ENCODE measurements at regions not wholly inside any gene's neighbourhood (a gene's known extent, or its start where the extent isn't known, plus 50 kb on each side); places are given as distances from the start of the nearest gene placed in this dataset.
"Not testable (repeated sequence)": the region's sequence is repeated elsewhere in the genome, so short reads cannot be mapped to it uniquely, and the experiment has no call there.

DNA sequence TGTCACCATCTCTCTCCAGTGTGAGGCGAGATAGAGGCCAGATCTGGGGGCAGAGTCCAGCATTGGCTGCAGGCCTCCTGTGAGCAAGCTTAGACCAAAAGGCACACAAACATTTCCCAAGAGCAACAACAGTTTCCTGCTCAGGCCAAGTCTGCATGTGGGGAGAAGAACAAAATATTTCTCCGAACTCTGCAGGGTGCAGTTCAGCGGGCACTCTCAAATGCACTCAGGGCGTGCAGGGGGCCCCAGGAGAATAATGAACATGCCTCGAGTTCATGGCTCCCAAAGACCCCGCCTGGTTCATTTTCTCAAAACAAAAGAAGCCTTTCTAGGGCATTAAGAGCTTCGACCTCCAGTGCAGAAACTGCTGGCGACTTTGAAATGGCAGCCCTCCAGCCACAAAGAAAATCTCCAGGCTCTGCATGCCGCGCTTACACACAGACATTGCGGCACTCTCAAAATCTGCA, 57.8 kb upstream of the HELT start:
- DNase-seq, result no peak
- intact Hi-C loops (cut with DNase I), result no loop called here
- peaks cover 0 to 15% (median 0%) of the 10 kb centered on the region in 12 donors for H3K4me1 ChIP-seq
- H3K27me3 ChIP-seq, result no peaks in the 10 kb centered on the region
- H3K27ac ChIP-seq, result no peak overlapping the region
- H3K9me3 ChIP-seq, result no peaks in the 10 kb centered on the region
- TF ChIP-seq, protein P1, sequence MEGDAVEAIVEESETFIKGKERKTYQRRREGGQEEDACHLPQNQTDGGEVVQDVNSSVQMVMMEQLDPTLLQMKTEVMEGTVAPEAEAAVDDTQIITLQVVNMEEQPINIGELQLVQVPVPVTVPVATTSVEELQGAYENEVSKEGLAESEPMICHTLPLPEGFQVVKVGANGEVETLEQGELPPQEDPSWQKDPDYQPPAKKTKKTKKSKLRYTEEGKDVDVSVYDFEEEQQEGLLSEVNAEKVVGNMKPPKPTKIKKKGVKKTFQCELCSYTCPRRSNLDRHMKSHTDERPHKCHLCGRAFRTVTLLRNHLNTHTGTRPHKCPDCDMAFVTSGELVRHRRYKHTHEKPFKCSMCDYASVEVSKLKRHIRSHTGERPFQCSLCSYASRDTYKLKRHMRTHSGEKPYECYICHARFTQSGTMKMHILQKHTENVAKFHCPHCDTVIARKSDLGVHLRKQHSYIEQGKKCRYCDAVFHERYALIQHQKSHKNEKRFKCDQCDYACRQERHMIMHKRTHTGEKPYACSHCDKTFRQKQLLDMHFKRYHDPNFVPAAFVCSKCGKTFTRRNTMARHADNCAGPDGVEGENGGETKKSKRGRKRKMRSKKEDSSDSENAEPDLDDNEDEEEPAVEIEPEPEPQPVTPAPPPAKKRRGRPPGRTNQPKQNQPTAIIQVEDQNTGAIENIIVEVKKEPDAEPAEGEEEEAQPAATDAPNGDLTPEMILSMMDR (IDR thresholded peaks at IDR 0.05), result no peak
- TF ChIP-seq POLR2A (IDR thresholded peaks at IDR 0.05), result no peak
- no peak overlapping the region for H3K4me3 ChIP-seq
- WGBS, 4 donors, result 51 to 71% (median 60%) methylated on average over 11 of the region's 11 CpGs
- H3K36me3 ChIP-seq, result no peaks in the 10 kb centered on the region
- ATAC-seq, result peak in 1 of 4 donors; percentile 37

DNA sequence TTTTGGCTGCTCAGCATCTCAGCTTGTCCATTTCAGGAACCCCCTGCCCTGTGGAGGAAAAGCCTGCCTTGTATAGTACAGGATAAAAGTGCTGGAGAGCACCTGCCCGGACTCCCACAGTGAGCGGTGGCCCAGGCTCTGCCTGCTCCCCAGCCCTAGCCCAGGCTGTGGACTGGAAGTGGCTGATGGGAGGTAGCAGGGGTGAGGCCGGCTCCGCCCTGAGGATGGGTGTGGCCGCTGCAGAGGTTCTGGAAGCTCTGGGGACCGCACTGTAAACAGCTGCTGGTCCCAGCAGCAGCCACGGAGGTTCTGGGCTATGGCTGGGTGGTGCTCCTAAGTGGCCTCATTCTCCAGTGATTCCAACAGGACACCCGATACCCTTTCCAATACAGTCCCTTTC, 56.6 kb upstream of the HELT start:
- no peaks in the 10 kb centered on the region for H3K27me3 ChIP-seq
- DNase-seq (no peak), ATAC-seq (peak in 1 of 4 donors; percentile 12)
- H3K4me3 ChIP-seq, result no peak overlapping the region
- no peak overlapping the region for H3K27ac ChIP-seq
- intact Hi-C loops (cut with DNase I), result no loop called here
- 76 to 92% (median 80%) methylated on average over 8 of the region's 8 CpGs for WGBS, 4 donors
- H3K9me3 ChIP-seq, result no peaks in the 10 kb centered on the region
- H3K4me1 ChIP-seq, result peaks cover 0 to 15% (median 0%) of the 10 kb centered on the region in 12 donors
- TF ChIP-seq POLR2A (IDR thresholded peaks at IDR 0.05), result no peak
- TF ChIP-seq, protein P1 (IDR thresholded peaks at IDR 0.05), result no peak
- H3K36me3 ChIP-seq, result no peaks in the 10 kb centered on the region

DNA sequence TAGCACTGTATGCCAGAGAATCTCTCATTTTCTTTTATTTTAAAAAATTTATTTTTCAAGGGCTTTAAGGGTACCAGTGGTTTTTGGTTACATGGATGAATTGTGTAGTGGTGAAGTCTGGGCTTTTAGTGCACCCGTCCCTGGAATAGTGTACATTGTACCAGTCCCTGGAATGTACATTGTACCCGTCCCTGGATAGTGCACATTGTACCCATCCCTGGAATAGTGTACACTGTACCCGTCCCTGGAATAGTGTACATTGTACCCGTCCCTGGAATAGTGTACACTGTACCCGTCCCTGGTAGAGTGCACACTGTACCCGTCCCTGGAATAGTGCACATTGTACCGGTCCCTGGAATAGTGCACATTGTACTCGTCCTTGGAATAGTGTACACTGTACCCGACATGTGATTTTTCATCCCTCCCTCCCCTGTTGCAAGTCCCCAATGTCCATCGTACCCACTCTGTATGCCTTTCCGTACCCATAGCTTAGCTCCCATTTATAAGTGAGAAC, 56.1 kb upstream of the HELT start:
- intact Hi-C loops (cut with DNase I), result no loop called here
- 90 to 93% (median 91%) methylated on average over 10 to 11 of the region's 11 CpGs for WGBS, 4 donors
- DNase-seq, result no peak

DNA sequence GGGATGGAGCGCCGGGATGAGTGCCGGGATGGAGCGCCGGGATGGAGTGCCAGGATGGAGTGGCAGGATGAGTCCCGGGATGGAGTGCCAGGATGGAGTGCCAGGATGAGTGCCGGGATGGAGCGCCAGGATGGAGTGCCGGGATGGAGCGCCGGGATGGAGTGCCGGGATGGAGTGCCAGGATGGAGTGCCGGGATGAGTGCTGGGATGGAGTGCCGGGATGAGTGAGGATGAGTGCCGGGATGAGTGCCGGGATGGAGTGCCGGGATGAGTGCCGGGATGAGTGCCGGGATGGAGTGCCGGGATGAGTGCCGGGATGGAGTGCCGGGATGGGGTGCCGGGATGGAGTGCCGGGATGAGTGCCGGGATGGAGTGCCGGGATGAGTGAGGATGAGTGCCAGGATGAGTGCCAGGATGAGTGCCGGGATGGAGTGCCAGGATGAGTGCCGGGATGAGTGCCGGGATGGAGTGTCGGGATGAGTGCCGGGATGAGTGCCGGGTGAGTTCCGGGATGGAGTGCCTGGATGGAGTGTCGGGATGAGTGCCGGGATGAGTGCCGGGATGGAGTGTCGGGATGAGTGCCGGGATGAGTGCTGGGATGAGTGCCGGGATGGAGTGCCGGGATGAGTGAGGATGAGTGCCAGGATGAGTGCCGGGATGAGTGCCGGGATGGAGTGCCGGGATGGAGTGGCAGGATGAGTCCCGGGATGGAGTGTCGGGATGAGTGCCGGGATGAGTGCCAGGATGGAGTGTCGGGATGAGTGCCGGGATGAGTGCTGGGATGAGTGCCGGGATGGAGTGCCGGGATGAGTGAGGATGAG, 52.9 kb upstream of the HELT start:
- H3K27me3 ChIP-seq; H3K4me3 ChIP-seq; H3K36me3 ChIP-seq; ATAC-seq; intact Hi-C loops (cut with DNase I); H3K9me3 ChIP-seq; H3K4me1 ChIP-seq; DNase-seq; H3K27ac ChIP-seq: not testable (repeated sequence)
- 93 to 97% (median 95%) methylated on average over 39 to 49 of the region's 50 CpGs for WGBS, 4 donors

More for the DNA sequence above, 56.1 kb upstream of the HELT start:
- no peak for TF ChIP-seq POLR2A (IDR thresholded peaks at IDR 0.05)
- TF ChIP-seq, protein P1 (IDR thresholded peaks at IDR 0.05), result no peak
- no peak for ATAC-seq
- H3K4me3 ChIP-seq, result no peak overlapping the region
- no peak overlapping the region for H3K27ac ChIP-seq
- peaks cover 0 to 15% (median 0%) of the 10 kb centered on the region in 12 donors for H3K4me1 ChIP-seq
- H3K27me3 ChIP-seq, result no peaks in the 10 kb centered on the region
- no peaks in the 10 kb centered on the region for H3K9me3 ChIP-seq
- no peaks in the 10 kb centered on the region for H3K36me3 ChIP-seq

DNA sequence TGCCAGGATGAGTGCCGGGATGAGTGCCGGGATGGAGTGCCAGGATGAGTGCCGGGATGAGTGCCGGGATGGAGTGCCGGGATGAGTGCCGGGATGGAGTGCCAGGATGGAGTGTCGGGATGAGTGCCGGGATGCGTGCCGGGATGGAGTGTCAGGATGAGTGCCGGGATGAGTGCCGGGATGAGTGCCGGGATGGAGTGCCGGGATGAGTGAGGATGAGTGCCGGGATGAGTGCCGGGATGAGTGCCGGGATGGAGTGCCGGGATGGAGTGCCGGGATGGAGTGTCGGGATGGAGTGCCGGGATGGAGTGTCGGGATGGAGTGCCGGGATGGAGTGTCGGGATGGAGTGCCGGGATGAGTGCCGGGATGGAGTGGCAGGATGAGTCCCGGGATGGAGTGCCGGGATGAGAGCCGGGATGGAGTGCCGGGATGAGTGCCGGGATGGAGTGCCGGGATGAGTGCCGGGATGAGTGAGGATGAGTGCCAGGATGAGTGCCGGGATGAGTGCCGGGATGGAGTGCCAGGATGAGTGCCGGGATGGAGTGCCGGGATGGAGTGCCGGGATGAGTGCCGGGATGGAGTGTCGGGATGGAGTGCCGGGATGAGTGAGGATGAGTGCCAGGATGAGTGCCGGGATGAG, 52.1 kb upstream of the HELT start:
- ATAC-seq; DNase-seq; H3K4me1 ChIP-seq; H3K27me3 ChIP-seq; intact Hi-C loops (cut with DNase I); H3K27ac ChIP-seq; H3K4me3 ChIP-seq; H3K36me3 ChIP-seq; H3K9me3 ChIP-seq: not testable (repeated sequence)
- WGBS, 4 donors, result 94 to 98% (median 95%) methylated on average over 31 to 42 of the region's 42 CpGs

DNA sequence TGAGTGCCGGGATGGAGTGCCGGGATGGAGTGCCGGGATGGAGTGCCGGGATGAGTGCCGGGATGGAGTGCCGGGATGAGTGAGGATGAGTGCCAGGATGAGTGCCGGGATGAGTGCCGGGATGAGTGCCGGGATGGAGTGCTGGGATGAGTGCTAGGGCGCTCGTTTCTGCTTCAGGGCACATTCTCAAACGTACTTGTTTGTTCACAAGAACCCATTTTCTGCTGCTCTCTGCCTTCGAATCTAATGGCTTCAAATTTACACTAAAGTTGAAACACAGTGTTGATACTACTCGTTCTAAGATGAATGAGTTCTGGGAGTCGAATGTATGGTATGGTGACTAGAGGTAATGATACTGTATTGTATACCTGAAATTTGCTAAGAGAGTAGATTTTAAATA, 50.6 kb upstream of the HELT start:
- ATAC-seq; intact Hi-C loops (cut with DNase I); H3K36me3 ChIP-seq; H3K4me1 ChIP-seq; H3K27me3 ChIP-seq; H3K4me3 ChIP-seq; H3K9me3 ChIP-seq; DNase-seq; H3K27ac ChIP-seq: not testable (repeated sequence)
- WGBS, 4 donors, result 85 to 97% (median 94%) methylated on average over 15 of the region's 15 CpGs

Data from heart left ventricle (tissue), 16 donors.